GM23338 (cell line): ENCODE measurements at regions not wholly inside any gene's neighbourhood (a gene's known extent, or its start where the extent isn't known, plus 50 kb on each side); places are given as distances from the start of the nearest gene placed in this dataset.

ENCODE experiments used
- ATAC-seq: fragments of 200-7000 bp; cut with Tn5 transposase; 3 replicates; pipeline ENCODE4 v1.9.1; 2020
- DNase-seq: peaks from one replicate; pipeline ENCODE4 v3.0.0-alpha.2; 2015; ENCODE audit warnings: low spot score
- H2AFZ ChIP-seq: fragments of 200-600 bp; sonication (generic); 2 replicates; pipeline ENCODE4 v1.8.0; 2016; ENCODE audit warnings: antibody characterized with exemption, mild to moderate bottlenecking, moderate library complexity
- H3F3A ChIP-seq: fragments of 200-600 bp; sonication (generic); replicated peaks from 2 replicates; pipeline ENCODE4 v1.8.0; 2017; ENCODE audit warnings: antibody characterized with exemption, mixed run types, low read depth
- H3K27ac ChIP-seq: fragments of 200-600 bp; sonication (generic); 2 replicates; pipeline ENCODE4 v1.6.1; 2016; ENCODE audit warnings: low read depth
- H3K27me3 ChIP-seq: fragments of 200-600 bp; sonication (generic); 2 replicates; pipeline ENCODE4 v1.8.0; 2016; ENCODE audit warnings: mild to moderate bottlenecking, mixed run types, moderate library complexity; ENCODE audit not compliant: insufficient read depth
- H3K36me3 ChIP-seq: fragments of 200-600 bp; sonication (generic); 2 replicates; pipeline ENCODE4 v1.8.0; 2016; ENCODE audit warnings: mild to moderate bottlenecking; ENCODE audit not compliant: insufficient read depth
- H3K4me1 ChIP-seq: fragments of 200-600 bp; sonication (generic); 2 replicates; pipeline ENCODE4 v1.8.0; 2016; ENCODE audit warnings: mild to moderate bottlenecking, moderate library complexity; ENCODE audit not compliant: insufficient read depth
- H3K4me2 ChIP-seq: fragments of 200-600 bp; sonication (generic); 2 replicates; pipeline ENCODE4 v1.7.1; 2017; ENCODE audit warnings: mixed run types
- H3K4me3 ChIP-seq: fragments of 200-600 bp; sonication (generic); 2 replicates; pipeline ENCODE4 v1.6.1; 2016; ENCODE audit warnings: mixed run types
- H3K79me2 ChIP-seq: fragments of 200-600 bp; sonication (generic); replicated peaks from 2 replicates; pipeline ENCODE4 v1.8.0; 2017; ENCODE audit warnings: mild to moderate bottlenecking; ENCODE audit not compliant: insufficient read depth
- H3K9me2 ChIP-seq: fragments of 200-600 bp; sonication (generic); 2 replicates; pipeline ENCODE4 v1.8.0; 2017; ENCODE audit not compliant: insufficient read depth
- H4K20me1 ChIP-seq: fragments of 200-600 bp; sonication (generic); replicated peaks from 2 replicates; pipeline ENCODE4 v1.8.0; 2017; ENCODE audit warnings: mild to moderate bottlenecking; ENCODE audit not compliant: insufficient read depth
- H3K27ac Mint-ChIP-seq: 2 replicates; pipeline ENCODE4 v1.8.0; 2020; ENCODE audit warnings: inconsistent platforms, mild to moderate bottlenecking, moderate library complexity, mixed read lengths
- H3K27me3 Mint-ChIP-seq: 3 replicates; pipeline ENCODE4 v1.8.0; 2022; ENCODE audit warnings: low read depth, mild to moderate bottlenecking, moderate library complexity, mixed read lengths, inconsistent platforms; ENCODE audit not compliant: insufficient read depth, poor library complexity
- H3K36me3 Mint-ChIP-seq: 3 replicates; pipeline ENCODE4 v1.8.0; 2021; ENCODE audit warnings: low read depth, mild to moderate bottlenecking, inconsistent platforms, moderate library complexity, mixed read lengths
- H3K4me1 Mint-ChIP-seq: 3 replicates; pipeline ENCODE4 v1.8.0; 2020; ENCODE audit warnings: mild to moderate bottlenecking, inconsistent platforms, mixed read lengths
- H3K4me3 Mint-ChIP-seq: 3 replicates; pipeline ENCODE4 v1.8.0; 2021; ENCODE audit warnings: moderate library complexity, mild to moderate bottlenecking, inconsistent platforms, mixed read lengths
- H3K9me3 Mint-ChIP-seq: 3 replicates; pipeline ENCODE4 v1.8.0; 2020; ENCODE audit warnings: moderate library complexity, mild to moderate bottlenecking, inconsistent platforms, mixed read lengths
- CREB1 ChIP-seq: fragments of 250-450 bp; sonication (Bioruptor Pico); IDR thresholded peaks from 2 replicates; pipeline ENCODE4 v1.5.0; 2020; ENCODE audit warnings: low read depth, mild to moderate bottlenecking, moderate library complexity
- CTCF ChIP-seq, 2 experiments: fragments of 200-600 bp in 1 of 2; sonication (generic) in 1 of 2; conservative IDR thresholded peaks; 2 replicates each; pipeline versions ENCODE4 v1.5.1 to v1.6.1; 2016 to 2017; ENCODE audit warnings: antibody characterized with exemption in 2 of 2, low read depth in 2 of 2, mild to moderate bottlenecking in 2 of 2, moderate library complexity in 1 of 2
- ETS1 ChIP-seq: IDR thresholded peaks from 2 replicates; pipeline ENCODE4 v1.6.1; 2016; ENCODE audit warnings: antibody characterized with exemption
- EZH2 ChIP-seq: fragments of 200-600 bp; sonication (generic); IDR thresholded peaks from one replicate; pipeline ENCODE4 v1.8.0; 2017; ENCODE audit warnings: antibody characterized with exemption, mild to moderate bottlenecking, low read depth; ENCODE audit not compliant: unreplicated experiment
- EZH2phosphoT487 ChIP-seq: fragments of 200-600 bp; sonication (generic); IDR thresholded peaks from one replicate; pipeline ENCODE4 v1.8.1; 2018; ENCODE audit warnings: antibody characterized with exemption; ENCODE audit not compliant: unreplicated experiment
- JUNB ChIP-seq: IDR thresholded peaks from one replicate; pipeline ENCODE4 v1.6.1; 2016; ENCODE audit warnings: antibody characterized with exemption; ENCODE audit not compliant: unreplicated experiment
- NANOG ChIP-seq: IDR thresholded peaks from 2 replicates; pipeline ENCODE4 v1.6.1; 2016; ENCODE audit warnings: antibody characterized with exemption, borderline replicate concordance
- POLR2AphosphoS5 ChIP-seq: IDR thresholded peaks from 2 replicates; pipeline ENCODE4 v1.6.1; 2016; ENCODE audit warnings: antibody characterized with exemption, low read depth
- REST ChIP-seq: IDR thresholded peaks from one replicate; pipeline ENCODE4 v1.6.1; 2018; ENCODE audit warnings: antibody characterized with exemption; ENCODE audit not compliant: unreplicated experiment
- STAT1 ChIP-seq: IDR thresholded peaks from one replicate; pipeline ENCODE4 v1.6.1; 2016; ENCODE audit warnings: antibody characterized with exemption; ENCODE audit not compliant: unreplicated experiment
- ZNF114 ChIP-seq: fragments of 250-450 bp; sonication (Bioruptor Pico); IDR thresholded peaks from 2 replicates; pipeline ENCODE4 v1.5.0; 2020; ENCODE audit warnings: mild to moderate bottlenecking, moderate library complexity
- ZNF331 ChIP-seq: fragments of 250-450 bp; sonication (Bioruptor Pico); IDR thresholded peaks from 2 replicates; pipeline ENCODE4 v1.5.0; 2020; ENCODE audit warnings: low read depth, mild to moderate bottlenecking, moderate library complexity
- ZNF462 ChIP-seq: fragments of 250-450 bp; sonication (Bioruptor Pico); IDR thresholded peaks from 2 replicates; pipeline ENCODE4 v1.5.0; 2020; ENCODE audit warnings: mild to moderate bottlenecking, moderate library complexity

- no peak overlapping the region for H3K4me3 Mint-ChIP-seq
- Histone ChIP-seq H3F3A (no peaks in the 10 kb centered on the region), H3K9me2 (no peaks in the 10 kb centered on the region), H3K4me3 (no peak overlapping the region), H3K27ac (no peak overlapping the region), H3K27me3 (no peaks in the 10 kb centered on the region), H3K79me2 (no peaks in the 10 kb centered on the region), H3K4me2 (no peak overlapping the region), H3K4me1 (no peaks in the 10 kb centered on the region), H2AFZ (peak overlapping the region; percentile 33; the same call in 1 of the 2 replicates), H3K36me3 (no peaks in the 10 kb centered on the region), H4K20me1 (no peaks in the 10 kb centered on the region)
- no peak for TF ChIP-seq ZNF114 (CRISPR knock-in tag)
- TF ChIP-seq ETS1: no peak
- TF ChIP-seq POLR2AphosphoS5: no peak
- no peak for TF ChIP-seq ZNF462
- no peak for TF ChIP-seq ZNF331 (CRISPR knock-in tag)
- no peak for TF ChIP-seq STAT1
- TF ChIP-seq REST: no peak
- TF ChIP-seq EZH2phosphoT487: no peak
- no peak for TF ChIP-seq EZH2
- no peak for TF ChIP-seq JUNB
- no peak for TF ChIP-seq NANOG
- TF ChIP-seq CTCF (conservative IDR thresholded peaks at IDR 0.05; ENCODE audit: low read depth in 2 of 2): no peak
- TF ChIP-seq CREB1 (CRISPR knock-in tag): no peak
- no peaks in the 10 kb centered on the region for H3K4me1 Mint-ChIP-seq
- DNase-seq (peak; percentile 1), ATAC-seq (no peak; the same call in 2 of the 3 replicates)
- H3K27me3 Mint-ChIP-seq: no peaks in the 10 kb centered on the region
- H3K9me3 Mint-ChIP-seq: peaks cover 13% of the 10 kb centered on the region; the same call in 2 of the 3 replicates
- no peak overlapping the region for H3K27ac Mint-ChIP-seq
- H3K36me3 Mint-ChIP-seq: peaks cover 9% of the 10 kb centered on the region; the same call in 1 of the 3 replicates
These were observed 1255.7 kb downstream of the ZPLD1 start for GRCh38 chr3:103690536-103690935.
